ENCODE measurements at regions not wholly inside any gene's neighbourhood (a gene's known extent, or its start where the extent isn't known, plus 50 kb on each side); places are given as distances from the start of the nearest gene placed in this dataset.

DNA sequence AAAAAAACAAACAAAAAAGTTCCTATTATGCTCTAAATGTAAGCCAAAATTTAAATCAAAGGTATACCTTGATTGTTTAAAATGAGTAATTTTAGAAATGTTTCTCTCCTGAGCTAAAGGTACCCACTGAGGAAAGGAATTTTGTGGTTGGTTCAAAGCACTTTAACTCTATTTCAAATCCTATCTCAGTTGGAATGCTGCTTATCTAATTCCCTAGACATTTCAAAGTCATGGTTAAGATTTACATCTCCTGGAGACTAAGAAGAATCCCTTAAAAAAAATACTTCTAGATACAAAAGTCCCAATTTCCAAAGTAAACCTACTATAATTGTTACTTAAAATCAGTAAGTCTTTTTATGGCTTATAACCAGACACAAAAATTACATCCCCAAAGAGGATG lies 830.7 kb downstream of the GRID1 start:
- no peak overlapping the region for H3K27ac ChIP-seq
- TF ChIP-seq ZFX (IDR thresholded peaks at IDR 0.05; ENCODE audit: borderline replicate concordance) = no peak
- TF ChIP-seq, protein P1, sequence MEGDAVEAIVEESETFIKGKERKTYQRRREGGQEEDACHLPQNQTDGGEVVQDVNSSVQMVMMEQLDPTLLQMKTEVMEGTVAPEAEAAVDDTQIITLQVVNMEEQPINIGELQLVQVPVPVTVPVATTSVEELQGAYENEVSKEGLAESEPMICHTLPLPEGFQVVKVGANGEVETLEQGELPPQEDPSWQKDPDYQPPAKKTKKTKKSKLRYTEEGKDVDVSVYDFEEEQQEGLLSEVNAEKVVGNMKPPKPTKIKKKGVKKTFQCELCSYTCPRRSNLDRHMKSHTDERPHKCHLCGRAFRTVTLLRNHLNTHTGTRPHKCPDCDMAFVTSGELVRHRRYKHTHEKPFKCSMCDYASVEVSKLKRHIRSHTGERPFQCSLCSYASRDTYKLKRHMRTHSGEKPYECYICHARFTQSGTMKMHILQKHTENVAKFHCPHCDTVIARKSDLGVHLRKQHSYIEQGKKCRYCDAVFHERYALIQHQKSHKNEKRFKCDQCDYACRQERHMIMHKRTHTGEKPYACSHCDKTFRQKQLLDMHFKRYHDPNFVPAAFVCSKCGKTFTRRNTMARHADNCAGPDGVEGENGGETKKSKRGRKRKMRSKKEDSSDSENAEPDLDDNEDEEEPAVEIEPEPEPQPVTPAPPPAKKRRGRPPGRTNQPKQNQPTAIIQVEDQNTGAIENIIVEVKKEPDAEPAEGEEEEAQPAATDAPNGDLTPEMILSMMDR (IDR thresholded peaks at IDR 0.05) = no peak

DNA sequence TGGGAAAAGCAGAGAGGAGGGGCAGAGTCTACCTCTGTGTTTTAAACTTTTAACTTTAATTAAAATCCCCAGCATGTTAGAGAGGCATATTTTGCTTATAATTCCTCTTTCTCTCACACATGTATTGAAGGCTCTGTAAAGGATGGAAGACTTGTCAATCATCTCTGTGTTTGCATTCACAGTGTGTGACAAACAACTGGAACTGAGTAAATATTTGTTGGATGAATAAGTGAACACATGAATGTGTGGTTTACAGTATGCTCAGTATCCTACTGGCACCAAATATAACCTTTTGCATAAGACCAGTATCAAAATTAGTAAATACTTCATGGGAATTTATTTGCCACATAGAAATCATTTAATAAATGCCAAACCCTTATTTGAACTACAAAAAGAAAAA lies 829.0 kb downstream of the GRID1 start:
- TF ChIP-seq, protein P1 (IDR thresholded peaks at IDR 0.05) = no peak
- no peak overlapping the region for H3K27ac ChIP-seq

GRCh38 chr10:85538601-85539000 lies 828.0 kb downstream of the GRID1 start:
- H3K27ac ChIP-seq = no peak overlapping the region
- TF ChIP-seq, protein P1 (IDR thresholded peaks at IDR 0.05) = no peak
- TF ChIP-seq ZFX (IDR thresholded peaks at IDR 0.05; ENCODE audit: borderline replicate concordance) = no peak

- no peak overlapping the region for H3K27ac ChIP-seq
- no peak for TF ChIP-seq ZFX (IDR thresholded peaks at IDR 0.05; ENCODE audit: borderline replicate concordance)
- TF ChIP-seq, protein P1 (IDR thresholded peaks at IDR 0.05) = no peak
Observed at GRCh38 chr10:85542152-85542551, 824.4 kb downstream of the GRID1 start.

DNA sequence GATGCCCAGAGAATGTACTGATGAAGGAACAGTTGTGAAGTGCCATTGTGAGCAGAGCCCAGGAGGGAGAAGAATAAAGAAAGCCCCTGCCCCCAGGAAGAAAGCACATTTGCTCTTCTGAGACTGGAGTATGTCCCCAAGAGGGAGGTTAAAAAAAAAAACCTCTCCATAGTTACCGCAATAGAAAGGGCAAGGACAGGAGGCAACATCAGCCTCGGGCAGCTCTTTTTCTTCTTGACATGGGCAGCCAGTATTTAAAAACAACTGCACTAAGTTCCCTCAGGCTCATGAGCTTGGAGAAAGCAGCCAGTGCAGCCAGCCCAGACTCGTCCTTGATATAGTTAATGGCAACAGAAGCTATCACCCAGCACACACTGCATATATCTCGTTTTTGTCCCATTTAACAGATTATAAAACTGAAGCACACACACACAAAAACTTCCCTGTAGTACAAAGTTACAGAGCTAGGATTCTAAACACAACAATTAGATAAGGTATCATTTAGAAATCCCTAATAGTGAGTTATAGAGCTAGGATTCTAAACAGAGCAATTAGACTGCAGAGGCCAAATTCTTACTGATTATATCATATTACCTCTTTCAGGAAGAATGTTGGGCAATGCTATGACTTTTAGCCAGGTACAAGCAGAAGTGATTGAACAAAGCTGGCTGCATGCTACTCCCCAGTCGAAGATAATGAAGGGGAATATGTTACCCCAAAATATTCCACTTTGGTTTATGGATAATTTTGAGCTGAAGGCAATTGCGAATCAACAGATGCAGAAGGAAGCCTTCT lies 823.5 kb downstream of the GRID1 start:
- TF ChIP-seq ZFX (IDR thresholded peaks at IDR 0.05; ENCODE audit: borderline replicate concordance) = no peak
- TF ChIP-seq, protein P1 (IDR thresholded peaks at IDR 0.05) = no peak
- no peak overlapping the region for H3K27ac ChIP-seq

DNA sequence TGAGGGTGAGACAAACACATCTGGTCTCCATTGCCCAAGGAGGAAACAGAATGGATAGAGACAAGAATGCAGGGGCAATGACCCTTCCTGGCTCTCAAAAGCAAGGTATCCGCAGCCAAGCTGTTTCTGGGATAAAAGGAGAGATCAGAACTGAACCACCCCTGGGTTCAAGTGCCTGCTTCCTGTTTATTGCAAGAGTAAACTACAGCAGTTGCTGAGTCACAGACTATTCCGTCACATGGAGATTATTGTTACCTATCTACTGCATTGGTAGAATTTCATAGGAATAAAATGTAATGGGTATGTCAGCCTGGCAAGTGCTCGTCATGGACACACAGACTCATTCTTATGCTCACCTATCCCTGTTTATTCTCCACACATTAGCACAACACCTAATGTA lies 821.6 kb downstream of the GRID1 start:
- TF ChIP-seq, protein P1 (IDR thresholded peaks at IDR 0.05) = no peak
- TF ChIP-seq ZFX (IDR thresholded peaks at IDR 0.05; ENCODE audit: borderline replicate concordance) = no peak
- no peak overlapping the region for H3K27ac ChIP-seq

- TF ChIP-seq ZFX (IDR thresholded peaks at IDR 0.05; ENCODE audit: borderline replicate concordance) = no peak
- TF ChIP-seq, protein P1 (IDR thresholded peaks at IDR 0.05) = no peak
- no peak overlapping the region for H3K27ac ChIP-seq
Observed at GRCh38 chr10:85545874-85546273, 820.7 kb downstream of the GRID1 start.

All from 22Rv1 (cell line).